GM08714 (cell line): ENCODE measurements at regions not wholly inside any gene's neighbourhood (a gene's known extent, or its start where the extent isn't known, plus 50 kb on each side); places are given as distances from the start of the nearest gene placed in this dataset.

Experiments used
- H3K4me3 ChIP-seq: fragments of 200-500 bp; sonication (Bioruptor generic); 2 replicates; pipeline ENCODE4 v1.5.1; 2014; ENCODE audit warnings: mild to moderate bottlenecking, low read length, inconsistent platforms
- ZNF274 ChIP-seq: IDR thresholded peaks from 2 replicates; pipeline ENCODE4 v1.6.1; 2012; ENCODE audit warnings: mild to moderate bottlenecking, low read depth, low read length

- TF ChIP-seq ZNF274 = no peak
- no peak overlapping the region for H3K4me3 ChIP-seq
These were observed 254.8 kb downstream of the MYCN start for GRCh38 chr2:16194931-16195680.

DNA sequence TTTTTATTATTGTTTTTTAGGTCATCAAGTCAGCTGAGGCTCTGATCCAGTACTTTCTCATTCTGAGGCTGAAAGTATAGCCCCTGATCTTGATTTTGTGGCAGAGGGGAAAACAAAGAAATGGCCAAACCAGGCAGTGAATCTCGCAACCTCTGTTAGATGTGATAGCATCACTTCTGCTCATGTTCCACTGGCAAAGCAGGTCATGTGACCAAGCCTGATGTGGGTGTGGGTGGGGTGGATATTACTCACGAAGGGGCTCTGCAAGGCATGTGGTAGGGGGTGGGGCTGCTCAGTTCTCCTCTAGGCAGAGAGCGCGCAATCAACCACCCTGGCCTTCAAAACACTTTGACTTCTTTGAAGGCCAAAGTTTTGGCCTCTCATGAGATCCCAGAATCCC, 254.2 kb downstream of the MYCN start:
- no peak for TF ChIP-seq ZNF274
- no peak overlapping the region for H3K4me3 ChIP-seq

GRCh38 chr2:16194096-16194390, 253.7 kb downstream of the MYCN start:
- no peak overlapping the region for H3K4me3 ChIP-seq
- no peak for TF ChIP-seq ZNF274

DNA sequence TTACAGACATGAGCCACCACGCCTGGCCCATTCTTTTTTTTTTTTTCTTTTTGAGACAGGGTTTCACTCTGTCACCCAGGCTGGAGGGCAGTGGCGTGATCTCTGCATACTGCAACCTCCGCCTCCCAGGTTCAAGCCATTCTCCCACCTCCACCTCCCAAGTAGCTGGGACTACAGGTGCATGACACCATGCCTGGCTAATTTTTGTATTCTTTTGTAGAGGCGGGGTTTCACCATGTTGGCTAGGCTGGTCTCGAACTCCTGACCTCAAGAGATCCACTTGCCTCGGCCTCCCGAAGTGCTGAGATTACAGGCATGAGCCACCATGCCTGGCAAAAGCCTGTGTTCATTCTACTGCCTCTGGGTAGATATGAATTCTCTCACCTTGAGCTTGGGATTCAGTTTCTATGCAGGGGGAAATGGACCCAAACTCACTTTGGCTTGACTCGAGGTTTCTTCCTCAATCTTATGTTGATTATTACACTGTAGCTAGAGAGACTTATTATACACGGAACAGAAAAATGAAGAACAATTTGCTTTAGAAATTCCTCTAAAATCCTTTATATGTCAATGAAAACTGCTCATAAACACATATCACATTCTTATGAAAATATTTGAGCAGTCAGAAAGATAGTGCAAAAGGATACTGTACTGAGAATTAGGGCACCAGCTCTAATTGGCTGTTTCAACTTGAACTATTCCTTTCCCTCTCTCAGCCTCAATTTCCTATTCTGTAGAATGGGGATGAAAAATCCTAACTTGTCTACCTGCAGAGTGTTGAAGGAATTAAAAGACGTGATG, 252.3 kb downstream of the MYCN start:
- TF ChIP-seq ZNF274 = no peak
- H3K4me3 ChIP-seq = no peak overlapping the region

GRCh38 chr2:16191431-16192200, 251.3 kb downstream of the MYCN start:
- no peak for TF ChIP-seq ZNF274
- no peak overlapping the region for H3K4me3 ChIP-seq

GRCh38 chr2:16190446-16191270, 250.3 kb downstream of the MYCN start:
- TF ChIP-seq ZNF274 = no peak

DNA sequence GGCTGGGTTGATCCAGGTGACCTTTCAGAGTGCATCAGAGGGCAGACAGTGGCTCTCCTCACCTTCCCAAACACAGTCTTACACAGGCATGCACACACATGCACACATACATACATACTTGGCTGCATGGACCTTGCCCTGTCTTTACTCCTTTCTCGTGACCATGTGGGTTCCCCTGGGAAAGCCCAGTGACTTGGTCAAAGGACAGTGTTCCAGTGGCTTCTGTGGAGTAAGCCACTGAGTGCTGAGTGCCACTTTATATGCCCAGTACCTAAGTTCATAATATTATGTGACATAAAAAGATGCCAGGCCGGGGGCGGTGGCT, 249.4 kb downstream of the MYCN start:
- no peak for TF ChIP-seq ZNF274
- no peak overlapping the region for H3K4me3 ChIP-seq

More at GRCh38 chr2:16190446-16191270, 250.3 kb downstream of the MYCN start:
- H3K4me3 ChIP-seq = no peak overlapping the region

DNA sequence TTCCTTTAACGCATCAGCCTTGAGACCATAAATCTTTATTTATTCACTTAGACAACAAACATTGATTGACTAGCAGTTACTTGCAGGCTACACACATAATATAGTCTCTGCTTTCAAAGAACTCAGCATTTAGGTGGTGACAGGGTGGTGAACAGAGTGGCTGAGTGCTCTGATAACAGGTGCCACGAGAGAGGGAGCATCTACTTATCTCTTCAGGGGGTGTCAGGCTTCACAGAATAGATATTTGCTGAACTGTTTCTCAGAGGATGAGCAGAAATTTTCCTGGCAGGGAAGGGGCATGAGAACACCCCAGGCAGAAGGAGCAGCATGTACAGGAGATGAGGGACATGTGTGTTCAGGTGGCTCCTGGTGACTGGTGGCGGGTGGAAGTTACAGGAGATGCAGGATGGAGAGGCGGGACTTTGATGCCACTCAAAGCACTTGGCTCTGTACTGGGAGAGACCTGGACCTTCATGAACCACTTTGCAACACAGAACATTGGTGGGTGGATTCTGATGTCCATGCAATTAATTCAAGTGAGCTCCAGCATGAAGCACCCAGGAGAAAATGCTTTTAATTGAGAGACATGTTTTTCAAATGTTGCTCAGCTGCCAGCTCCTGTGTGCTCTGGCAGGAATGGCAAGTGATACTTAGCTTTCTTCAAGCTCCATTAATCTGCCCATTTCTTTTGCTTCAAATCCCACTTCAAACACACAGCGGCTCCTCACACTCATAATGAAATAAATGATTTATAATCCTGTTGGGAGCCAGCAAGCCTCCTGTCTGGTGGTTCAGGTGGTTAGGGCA, 248.9 kb downstream of the MYCN start:
- H3K4me3 ChIP-seq = no peak overlapping the region
- TF ChIP-seq ZNF274 = no peak

- H3K4me3 ChIP-seq = no peak overlapping the region
- no peak for TF ChIP-seq ZNF274
These were observed 248.0 kb downstream of the MYCN start for GRCh38 chr2:16188261-16188890.

DNA sequence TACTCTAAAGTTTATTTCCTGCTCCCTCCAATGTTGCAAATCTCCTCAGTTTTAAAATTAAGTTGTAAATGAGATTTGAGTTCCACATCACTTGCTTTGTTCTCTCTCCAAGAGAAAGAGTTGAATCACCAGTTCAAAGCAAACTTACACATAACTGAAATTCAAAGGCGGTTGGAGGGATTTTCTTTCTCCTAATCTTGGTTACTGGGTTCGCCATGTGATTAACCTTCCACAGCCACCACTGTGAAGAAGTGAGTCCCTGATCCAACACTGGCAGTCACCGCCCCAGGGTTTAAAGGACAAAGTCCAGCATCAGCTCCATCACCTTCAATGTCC, 247.1 kb downstream of the MYCN start:
- no peak overlapping the region for H3K4me3 ChIP-seq
- no peak for TF ChIP-seq ZNF274

DNA sequence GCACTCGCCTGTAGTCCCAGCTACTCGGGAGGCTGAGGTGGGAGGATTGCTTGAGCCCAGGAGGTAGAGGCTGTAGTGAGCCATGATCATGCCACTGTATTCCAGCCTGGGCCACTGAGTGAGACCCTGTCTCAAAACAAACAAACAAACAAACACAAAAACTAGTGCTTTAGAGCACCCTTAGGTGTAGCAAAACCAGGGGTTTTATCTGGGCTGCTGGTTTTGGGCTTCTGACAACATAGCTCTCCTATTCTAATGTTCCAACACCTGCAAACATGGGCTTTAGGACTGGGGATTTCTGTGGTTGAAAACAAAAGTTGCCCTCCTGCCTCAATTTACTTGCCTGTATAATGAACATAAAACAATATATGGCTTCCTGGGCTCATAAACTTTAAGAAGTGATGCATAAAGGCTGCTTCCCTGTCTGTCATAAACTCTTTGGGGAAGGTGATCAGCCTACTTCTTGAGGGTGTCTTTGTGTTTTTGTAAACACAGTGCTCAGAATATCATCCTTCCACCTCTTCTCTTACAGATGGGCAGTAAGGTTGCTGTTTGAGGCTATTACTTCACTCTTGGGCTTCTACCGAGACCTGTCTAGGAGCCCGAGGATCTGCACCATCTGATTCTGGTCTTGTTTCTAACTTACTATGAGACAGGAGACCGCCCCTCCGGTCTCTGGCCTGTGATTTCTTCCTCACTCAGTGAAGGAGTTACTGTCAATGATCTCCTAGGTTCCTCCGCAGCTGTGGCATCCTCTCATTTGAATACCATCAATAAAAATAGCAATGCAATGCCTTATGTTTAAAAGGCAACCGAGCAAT, 246.5 kb downstream of the MYCN start:
- TF ChIP-seq ZNF274 = no peak
- no peak overlapping the region for H3K4me3 ChIP-seq

GRCh38 chr2:16185801-16186272, 245.5 kb downstream of the MYCN start:
- H3K4me3 ChIP-seq = no peak overlapping the region
- TF ChIP-seq ZNF274 = no peak
